Spleen (tissue), 7 donors: ENCODE measurements at regions not wholly inside any gene's neighbourhood (a gene's known extent, or its start where the extent isn't known, plus 50 kb on each side); places are given as distances from the start of the nearest gene placed in this dataset.

Source experiments
- POLR2A ChIP-seq, 3 donors: fragments of 450-650 bp; IDR thresholded peaks; one replicate each; pipeline ENCODE4 v1.5.1; 2017; ENCODE audit warnings: antibody characterized with exemption in 3 of 3, mild to moderate bottlenecking in 1 of 3
- POLR2AphosphoS5 ChIP-seq, 3 donors: sonication (generic); formaldehyde crosslinking; IDR thresholded peaks; one replicate each; pipeline ENCODE4 v1.5.1; 2017; ENCODE audit warnings: antibody characterized with exemption in 3 of 3
- TF ChIP-seq, protein P1 (sequence below), 11 experiments: fragments of 200-600 bp in 7 of 11; fragments of 450-650 bp in 4 of 11; sonication (generic) in 4 of 11; IDR thresholded peaks in 8 of 11; conservative IDR thresholded peaks in 3 of 11; 1 replicate in 7 of 11; 2 replicates in 4 of 11; pipeline versions ENCODE4 v1.4.0 to v1.8.0; 2016 to 2021; ENCODE audit warnings: antibody characterized with exemption in 11 of 11, inconsistent platforms in 4 of 11, mild to moderate bottlenecking in 1 of 11
- donor health status: DM: no; HTN: no; CAD: no; lungs with moderate emphysema.
- donor health status: DM: no; HTN: no; CAD: no.
- donor health status: DM: no; HTN: no; CAD: no.

DNA sequence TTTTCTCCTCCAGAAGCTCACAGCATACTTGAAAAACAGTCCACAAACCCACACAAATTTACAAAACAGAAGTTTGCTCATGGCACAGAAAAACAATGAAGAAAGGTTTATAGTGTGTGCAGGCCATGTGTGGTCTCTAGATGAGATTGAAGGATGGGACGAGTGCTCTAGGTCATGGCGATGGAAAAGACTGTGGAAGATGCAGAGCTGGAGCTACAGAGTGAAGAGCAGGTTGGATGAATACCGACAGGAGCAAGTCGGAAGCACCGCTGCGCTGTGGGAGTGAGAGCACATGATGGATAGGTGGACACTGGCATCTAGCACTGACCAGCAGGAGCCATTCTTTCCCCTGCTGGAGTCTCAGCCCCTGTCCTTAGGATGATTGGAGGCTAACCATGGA, 534.7 kb upstream of the RAB6C start:
- TF ChIP-seq, protein P1, sequence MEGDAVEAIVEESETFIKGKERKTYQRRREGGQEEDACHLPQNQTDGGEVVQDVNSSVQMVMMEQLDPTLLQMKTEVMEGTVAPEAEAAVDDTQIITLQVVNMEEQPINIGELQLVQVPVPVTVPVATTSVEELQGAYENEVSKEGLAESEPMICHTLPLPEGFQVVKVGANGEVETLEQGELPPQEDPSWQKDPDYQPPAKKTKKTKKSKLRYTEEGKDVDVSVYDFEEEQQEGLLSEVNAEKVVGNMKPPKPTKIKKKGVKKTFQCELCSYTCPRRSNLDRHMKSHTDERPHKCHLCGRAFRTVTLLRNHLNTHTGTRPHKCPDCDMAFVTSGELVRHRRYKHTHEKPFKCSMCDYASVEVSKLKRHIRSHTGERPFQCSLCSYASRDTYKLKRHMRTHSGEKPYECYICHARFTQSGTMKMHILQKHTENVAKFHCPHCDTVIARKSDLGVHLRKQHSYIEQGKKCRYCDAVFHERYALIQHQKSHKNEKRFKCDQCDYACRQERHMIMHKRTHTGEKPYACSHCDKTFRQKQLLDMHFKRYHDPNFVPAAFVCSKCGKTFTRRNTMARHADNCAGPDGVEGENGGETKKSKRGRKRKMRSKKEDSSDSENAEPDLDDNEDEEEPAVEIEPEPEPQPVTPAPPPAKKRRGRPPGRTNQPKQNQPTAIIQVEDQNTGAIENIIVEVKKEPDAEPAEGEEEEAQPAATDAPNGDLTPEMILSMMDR (IDR thresholded peaks at IDR 0.05 in 8 of 11, conservative IDR thresholded peaks at IDR 0.05 in 3 of 11), result no peak
- TF ChIP-seq POLR2A (IDR thresholded peaks at IDR 0.05) (no peak), POLR2AphosphoS5 (IDR thresholded peaks at IDR 0.05) (no peak)
